ENCODE measurements at regions not wholly inside any gene's neighbourhood (a gene's known extent, or its start where the extent isn't known, plus 50 kb on each side); places are given as distances from the start of the nearest gene placed in this dataset.

- no peak for TF ChIP-seq CTCF (IDR thresholded peaks at IDR 0.05; ENCODE audit: low read depth, low read length)
- no peak for DNase-seq (ENCODE audit: low read depth in 2 of 2)
- H3K4me3 ChIP-seq (replicated peaks in 1 of 2; ENCODE audit: low read depth in 2 of 2, low read length in 2 of 2) = no peak overlapping the region
These were observed 401.4 kb upstream of the C16orf82 start for GRCh38 chr16:26665166-26665939.

- TF ChIP-seq CTCF (IDR thresholded peaks at IDR 0.05; ENCODE audit: low read depth, low read length) = no peak
- DNase-seq (ENCODE audit: low read depth in 2 of 2) = no peak
- no peak overlapping the region for H3K4me3 ChIP-seq (replicated peaks in 1 of 2; ENCODE audit: low read depth in 2 of 2, low read length in 2 of 2)
These were observed 400.2 kb upstream of the C16orf82 start for GRCh38 chr16:26666486-26666885.

- H3K4me3 ChIP-seq (replicated peaks in 1 of 2; ENCODE audit: low read depth in 2 of 2, low read length in 2 of 2) = no peak overlapping the region
- no peak for DNase-seq (ENCODE audit: low read depth in 2 of 2)
- no peak for TF ChIP-seq CTCF (IDR thresholded peaks at IDR 0.05; ENCODE audit: low read depth, low read length)
These were observed 399.4 kb upstream of the C16orf82 start for GRCh38 chr16:26667307-26667706.

- no peak for TF ChIP-seq CTCF (IDR thresholded peaks at IDR 0.05; ENCODE audit: low read depth, low read length)
- H3K4me3 ChIP-seq (replicated peaks in 1 of 2; ENCODE audit: low read depth in 2 of 2, low read length in 2 of 2) = no peak overlapping the region
- no peak for DNase-seq (ENCODE audit: low read depth in 2 of 2)
These were observed 398.7 kb upstream of the C16orf82 start for GRCh38 chr16:26668026-26668425.

- no peak overlapping the region for H3K4me3 ChIP-seq (replicated peaks in 1 of 2; ENCODE audit: low read depth in 2 of 2, low read length in 2 of 2)
- no peak for TF ChIP-seq CTCF (IDR thresholded peaks at IDR 0.05; ENCODE audit: low read depth, low read length)
- no peak for DNase-seq (ENCODE audit: low read depth in 2 of 2)
These were observed 394.5 kb upstream of the C16orf82 start for GRCh38 chr16:26672206-26672605.

GRCh38 chr16:26673011-26673410 lies 393.7 kb upstream of the C16orf82 start:
- no peak for DNase-seq (ENCODE audit: low read depth in 2 of 2)
- H3K4me3 ChIP-seq (replicated peaks in 1 of 2; ENCODE audit: low read depth in 2 of 2, low read length in 2 of 2) = no peak overlapping the region
- no peak for TF ChIP-seq CTCF (IDR thresholded peaks at IDR 0.05; ENCODE audit: low read depth, low read length)

GRCh38 chr16:26680671-26681070 lies 386.1 kb upstream of the C16orf82 start:
- no peak overlapping the region for H3K4me3 ChIP-seq (replicated peaks in 1 of 2; ENCODE audit: low read depth in 2 of 2, low read length in 2 of 2)
- TF ChIP-seq CTCF (IDR thresholded peaks at IDR 0.05; ENCODE audit: low read depth, low read length) = no peak
- DNase-seq (ENCODE audit: low read depth in 2 of 2) = no peak

All from cardiac fibroblast (primary cell).